Hippocampal formation (tissue), 2 donors: ENCODE measurements at regions not wholly inside any gene's neighbourhood (a gene's known extent, or its start where the extent isn't known, plus 50 kb on each side); places are given as distances from the start of the nearest gene placed in this dataset.
A peak's percentile ranks its signal among the peaks of the same experiment; 100 is the strongest.
"Not testable (repeated sequence)": the region's sequence is repeated elsewhere in the genome, so short reads cannot be mapped to it uniquely, and the experiment has no call there.

Source experiments
- DNase-seq, 2 donors: peaks; one replicate each; lab custom pipeline; 2025; lab: John Stamatoyannopoulos, UW

DNA sequence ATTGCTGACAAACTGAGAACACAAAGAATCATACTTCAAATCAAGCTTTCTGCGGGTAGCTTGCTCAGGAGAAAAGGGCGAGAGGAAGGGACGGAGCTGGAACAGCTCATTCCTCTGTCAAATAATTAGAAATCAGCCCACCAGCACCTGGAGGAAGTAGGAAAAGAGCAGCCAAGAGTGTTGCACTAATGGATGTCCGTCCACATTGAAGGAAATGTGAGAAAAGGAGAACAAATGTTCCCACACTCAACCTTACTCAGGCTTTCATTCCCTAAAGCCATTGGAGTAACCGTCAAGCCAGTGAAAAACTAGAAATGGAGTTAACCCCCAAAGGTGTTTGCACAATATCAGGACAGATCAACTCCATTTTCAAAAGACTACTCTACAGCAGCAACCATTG is 233.0 kb upstream of the PRKD1 start:
- DNase-seq: no peak

DNA sequence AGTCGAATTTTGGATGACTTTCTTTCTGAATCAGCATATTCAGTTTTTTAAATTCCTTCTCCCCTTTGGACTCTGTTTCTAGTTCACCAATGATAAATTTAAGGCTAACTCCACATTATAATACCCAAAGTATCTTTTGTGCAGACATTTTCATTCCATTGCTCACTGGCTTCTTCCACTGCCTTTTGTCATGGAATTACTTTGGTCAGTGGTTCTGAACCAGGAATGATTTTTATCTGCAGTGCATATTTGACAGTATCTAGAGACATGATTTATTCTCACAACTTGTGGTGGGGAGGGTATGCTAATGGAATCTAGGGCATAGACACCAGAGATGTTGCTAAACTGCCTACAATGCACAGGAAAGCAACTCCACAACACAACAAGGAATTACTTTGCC is 234.4 kb upstream of the PRKD1 start:
- no peak for DNase-seq

DNA sequence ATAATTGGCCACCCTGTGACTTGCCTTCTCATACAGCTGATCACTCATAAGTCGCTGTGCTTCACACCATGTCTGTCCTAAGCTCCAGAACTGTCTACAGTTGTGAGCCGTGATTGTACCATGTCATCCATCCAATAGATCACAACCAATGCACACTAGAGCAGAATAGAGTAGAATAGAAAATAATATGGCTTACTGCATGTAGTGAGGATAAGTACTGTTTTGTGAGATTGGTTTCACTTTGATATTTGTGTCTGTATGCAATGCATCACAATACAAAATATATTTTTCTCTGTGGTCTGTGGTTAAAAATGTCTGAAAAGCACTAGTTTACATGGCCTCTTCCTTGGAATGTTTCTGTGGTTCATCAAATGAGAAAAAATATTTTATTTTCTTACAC is 237.6 kb upstream of the PRKD1 start:
- no peak for DNase-seq

DNA sequence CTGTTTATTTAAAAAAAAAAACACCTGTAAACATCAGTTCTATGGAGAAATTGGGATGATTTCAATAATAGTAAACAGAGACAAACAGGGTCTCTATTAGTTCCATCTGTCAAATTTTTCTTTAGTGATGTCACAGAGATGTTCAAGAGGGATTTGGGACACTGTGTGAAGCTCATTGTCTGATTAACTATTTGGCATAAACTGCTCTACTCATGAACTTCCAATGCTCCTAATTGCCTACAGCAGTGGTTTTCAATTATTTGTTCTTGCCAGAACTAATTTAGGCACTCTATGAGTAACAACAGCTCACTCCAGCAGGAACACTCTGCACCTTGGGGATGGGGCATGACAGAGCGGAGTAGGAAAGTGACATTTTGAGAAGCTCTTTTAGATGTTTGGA is 250.1 kb upstream of the PRKD1 start:
- no peak for DNase-seq

DNA sequence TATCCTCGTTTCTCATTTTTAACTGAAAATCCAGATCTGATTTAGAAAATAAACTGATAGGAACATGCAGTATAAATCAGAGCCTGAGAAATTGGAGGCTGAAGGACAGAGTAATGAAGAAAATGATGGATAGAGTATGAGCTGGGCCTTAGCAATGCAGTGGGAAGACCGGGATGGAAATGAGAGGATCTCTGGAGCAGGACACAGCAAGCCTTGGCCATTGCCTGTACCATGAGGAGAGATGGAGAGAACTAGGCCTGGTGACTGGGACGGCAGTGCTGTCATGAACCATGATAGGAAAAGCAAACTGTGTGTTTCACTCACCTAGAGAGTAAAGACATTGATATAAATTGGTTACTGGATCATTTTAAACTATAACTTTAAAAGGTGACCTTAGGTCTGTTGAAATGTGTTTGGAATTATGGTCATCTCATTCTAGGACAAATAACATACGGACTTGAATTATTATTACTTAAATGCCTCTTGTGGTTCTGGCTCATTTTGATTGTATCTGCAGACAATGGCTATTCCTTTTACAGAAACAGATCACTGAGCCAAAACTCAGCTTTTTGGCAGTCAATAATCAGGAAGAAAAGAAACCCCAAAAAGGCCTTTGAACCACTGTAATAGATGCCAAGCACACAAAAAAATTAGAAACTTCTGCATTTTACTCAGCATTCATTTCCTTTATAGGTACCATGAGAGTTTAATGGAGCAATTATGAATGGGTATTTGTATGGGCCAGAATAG is 251.9 kb upstream of the PRKD1 start:
- no peak for DNase-seq

DNA sequence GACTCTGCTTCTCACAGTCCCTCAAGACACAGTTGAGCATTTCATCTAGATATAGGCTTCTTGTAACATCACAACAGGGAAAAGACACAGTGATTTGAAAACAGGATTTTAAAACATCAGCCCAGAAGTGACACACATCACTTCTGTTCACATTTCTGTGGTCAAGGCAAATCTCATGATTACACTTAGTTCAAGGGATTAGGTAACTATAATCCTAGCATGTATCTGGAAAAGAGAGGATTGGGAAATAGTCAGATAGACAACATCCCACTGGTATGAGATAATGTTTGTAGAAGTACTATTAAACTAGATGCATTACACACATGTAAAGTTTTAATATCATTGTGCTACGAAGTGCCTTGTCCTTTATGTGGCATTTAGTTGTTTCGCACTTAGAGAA is 252.6 kb upstream of the PRKD1 start:
- DNase-seq: no peak

DNA sequence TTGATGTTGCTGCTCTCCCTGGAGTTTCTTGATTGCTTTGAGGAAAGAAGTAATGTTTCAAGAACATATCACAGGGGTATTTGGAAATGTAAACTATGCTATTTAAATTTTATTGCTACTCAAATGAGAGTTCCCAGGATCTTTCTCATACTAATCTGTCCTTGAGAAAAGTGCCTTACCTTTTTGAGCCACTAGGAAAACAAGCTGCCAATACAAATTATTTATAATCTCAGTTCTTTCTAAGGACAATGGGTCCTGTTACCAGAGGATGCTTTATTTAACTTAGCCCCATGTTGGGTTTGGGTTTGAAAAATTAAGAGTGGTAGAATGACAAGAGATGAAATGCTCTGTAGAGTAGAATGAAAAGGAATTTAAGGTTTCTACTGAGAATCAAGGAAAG is 258.2 kb upstream of the PRKD1 start:
- no peak for DNase-seq

DNA sequence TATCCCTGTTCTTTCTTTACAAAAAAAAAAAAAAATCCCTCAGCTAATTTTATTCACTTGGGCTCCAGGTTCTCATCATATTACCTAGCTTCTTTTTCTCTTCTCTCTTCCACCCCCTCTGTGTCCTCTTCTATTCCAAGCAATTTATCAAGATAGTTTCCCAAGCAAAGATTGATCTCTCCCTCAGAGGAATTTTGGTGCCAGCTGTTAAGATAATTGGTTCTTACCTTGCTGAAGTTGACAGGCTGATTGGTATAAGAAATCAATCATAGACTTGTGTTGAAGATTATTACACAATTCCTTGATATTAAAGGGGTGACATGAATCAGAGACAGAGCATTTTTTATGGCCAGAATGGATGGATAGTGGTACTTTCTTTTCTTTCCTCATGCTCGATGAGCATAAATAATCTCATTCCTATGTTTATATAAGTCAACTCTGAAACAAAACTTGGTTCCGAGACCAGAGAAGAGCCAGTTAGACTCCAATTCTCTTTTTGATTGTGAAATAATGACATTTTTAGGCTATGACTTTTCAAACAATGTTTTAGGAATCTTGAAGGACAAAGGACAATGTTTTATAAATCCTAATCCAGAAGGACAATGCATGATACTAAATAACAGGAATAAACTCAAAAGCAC is 264.1 kb upstream of the PRKD1 start:
- DNase-seq: no peak

DNA sequence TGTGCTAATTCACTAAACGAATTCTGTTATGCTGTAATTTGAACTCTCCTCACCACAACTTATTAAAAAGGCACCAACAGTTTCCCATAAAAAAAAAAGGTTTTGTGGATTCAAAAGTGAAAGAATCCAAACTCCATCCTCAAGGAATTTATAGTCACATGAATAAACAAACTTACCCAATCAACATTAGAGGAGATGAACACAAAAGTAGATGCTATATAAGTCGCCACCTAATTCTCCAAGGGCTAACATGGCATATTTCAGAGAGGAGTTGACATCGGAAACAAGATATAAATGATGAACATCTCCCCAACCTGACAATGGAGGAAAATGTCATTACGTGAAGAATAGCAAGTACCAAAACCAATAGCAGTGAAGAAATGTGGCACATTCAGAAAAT is 265.5 kb upstream of the PRKD1 start:
- DNase-seq: no peak

DNA sequence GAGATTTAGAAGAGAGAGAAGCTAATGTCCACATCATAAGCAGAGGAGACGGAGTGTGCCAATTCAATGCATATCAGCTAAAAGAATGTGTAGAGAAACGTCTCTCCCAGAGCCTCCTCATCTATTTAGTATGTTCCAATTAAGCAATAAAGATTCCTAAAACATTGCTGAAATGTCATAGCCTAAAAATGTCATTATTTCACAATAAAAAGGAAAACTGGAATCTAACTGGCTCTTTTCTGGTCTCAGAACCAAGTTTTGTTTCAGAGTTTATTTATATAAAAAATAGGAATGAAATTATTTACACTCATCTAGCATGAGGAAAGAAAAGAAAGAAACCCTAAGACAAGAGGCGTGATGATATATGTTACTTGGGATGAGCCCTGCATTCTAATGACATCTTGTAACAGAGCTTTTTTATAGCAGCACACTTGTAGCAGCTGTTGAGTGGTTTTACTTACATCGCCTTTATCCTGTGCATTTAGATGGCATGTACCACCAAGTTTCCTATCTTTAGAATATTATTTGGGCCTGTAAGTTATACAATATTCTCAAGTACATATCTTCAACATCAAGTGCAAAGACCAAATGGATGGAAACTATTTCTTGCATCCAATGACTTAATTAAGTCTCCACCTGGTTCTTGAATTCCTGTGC is 266.3 kb upstream of the PRKD1 start:
- no peak for DNase-seq

DNA sequence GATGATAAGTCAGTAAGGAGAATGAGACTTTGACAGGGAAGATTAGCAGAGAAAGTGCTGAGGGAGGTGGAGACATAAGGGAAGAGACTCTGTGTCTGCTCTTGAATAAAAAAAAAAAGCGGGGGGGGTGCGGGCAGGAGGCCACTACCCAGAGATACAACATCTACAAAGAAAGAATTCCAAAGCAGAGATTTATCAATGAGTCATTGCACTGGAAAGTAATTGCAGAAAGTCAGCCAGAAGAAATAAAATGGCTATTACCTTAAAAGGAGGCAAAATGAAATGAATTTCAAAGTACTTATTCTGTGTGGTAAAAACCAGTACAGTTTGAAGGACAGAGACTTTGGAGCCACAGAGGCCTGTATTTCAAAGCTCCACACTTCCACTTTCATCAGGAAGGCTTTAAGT is 267.1 kb upstream of the PRKD1 start:
- no peak for DNase-seq

DNA sequence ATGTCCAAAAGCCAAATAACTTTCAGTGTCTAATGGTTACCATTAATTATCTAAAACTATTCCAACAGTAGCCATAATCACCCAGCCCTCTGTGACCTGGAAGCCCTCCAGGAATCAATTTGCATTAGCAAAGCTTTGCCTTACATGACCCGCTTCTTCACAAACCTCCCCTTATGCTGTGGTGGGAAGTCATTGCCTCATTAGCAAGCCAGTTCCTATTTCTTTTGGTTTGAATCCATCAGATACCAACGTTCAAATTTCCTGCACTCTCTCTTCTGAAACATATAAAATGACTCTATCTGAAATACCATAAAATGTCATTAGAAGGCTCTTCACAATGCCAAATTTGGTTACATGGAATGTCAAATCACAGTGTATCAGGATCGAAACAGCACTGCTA is 268.3 kb upstream of the PRKD1 start:
- DNase-seq: no peak

DNA sequence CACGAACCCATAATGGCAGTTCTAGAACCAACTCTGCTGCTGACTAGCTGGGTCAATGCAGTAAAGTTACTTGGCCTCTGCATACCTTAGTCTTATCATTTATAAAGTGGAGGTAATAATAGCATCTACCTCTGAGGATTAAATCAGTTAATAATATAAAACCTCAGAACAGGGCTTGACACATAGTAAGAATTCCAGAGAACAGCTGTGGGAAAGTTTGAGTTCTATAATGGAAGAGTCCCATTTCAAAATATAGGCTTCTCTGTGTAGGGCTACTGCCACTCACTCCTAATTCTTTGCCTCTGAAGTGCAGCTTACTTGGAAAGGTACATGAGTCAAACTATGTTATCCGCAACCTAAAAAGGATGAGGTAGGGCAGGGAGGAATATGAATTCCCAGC is 269.2 kb upstream of the PRKD1 start:
- no peak for DNase-seq

DNA sequence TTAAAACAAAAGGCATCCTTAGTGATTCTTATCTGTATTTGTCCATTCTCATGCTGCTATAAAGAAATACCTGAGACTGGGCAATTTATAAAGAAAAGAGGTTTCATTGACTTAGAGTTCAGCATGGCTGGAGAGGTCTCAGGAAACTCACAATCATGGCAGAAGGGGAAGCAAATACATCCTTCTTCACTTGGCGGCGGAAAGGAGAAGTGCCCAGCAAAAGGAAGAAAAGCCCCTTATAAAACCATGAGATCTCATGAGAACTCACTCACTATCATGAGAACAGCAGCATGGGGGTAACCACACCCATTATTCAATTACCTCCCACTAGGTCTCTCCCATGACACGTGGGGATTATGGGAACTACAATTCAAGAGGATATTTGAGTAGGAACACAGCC is 271.1 kb upstream of the PRKD1 start:
- not testable (repeated sequence) for DNase-seq

DNA sequence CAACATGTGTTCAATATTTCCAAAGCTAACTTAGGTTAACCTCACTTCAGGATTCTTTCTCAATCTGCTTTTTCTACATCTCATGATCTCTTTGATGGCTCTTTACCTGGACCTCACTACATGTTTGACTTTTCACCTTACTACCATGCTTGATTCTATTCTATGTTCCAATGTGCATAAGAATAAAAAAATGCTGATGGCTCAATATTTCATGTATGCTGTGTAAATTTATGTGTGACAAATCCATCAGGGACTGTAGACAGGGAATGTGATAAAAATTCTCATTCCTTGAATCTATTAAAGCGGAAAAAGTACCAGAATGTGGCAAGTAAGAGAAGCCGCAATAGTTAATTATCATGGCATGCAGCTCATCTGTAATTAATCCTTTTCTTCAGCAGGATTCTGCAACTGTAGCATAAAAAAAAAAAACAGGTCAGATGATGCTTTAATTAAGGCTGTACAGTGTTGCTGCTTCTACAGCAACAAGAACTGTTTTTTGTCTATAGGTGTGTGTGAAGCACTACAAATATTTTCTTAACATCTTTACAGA is 276.9 kb upstream of the PRKD1 start:
- no peak for DNase-seq

DNA sequence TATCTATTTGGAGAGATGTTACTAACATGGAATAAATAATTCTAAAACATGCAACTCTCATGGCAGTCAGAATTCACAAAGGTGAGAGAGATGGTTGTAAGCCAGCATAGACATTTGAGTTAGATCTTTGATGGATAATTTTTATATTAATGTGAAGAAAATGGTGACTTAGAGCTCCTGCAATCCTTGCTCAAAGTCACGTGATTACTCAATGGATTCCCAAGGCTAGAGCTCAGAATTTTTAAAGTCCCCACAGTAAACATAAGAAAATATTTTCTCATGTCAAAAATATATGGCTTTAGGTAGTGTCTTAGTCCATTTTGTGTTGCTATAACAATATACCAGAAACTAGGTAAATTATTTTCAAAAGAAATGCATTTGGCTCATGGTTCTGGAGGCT is 281.5 kb upstream of the PRKD1 start:
- DNase-seq: no peak

DNA sequence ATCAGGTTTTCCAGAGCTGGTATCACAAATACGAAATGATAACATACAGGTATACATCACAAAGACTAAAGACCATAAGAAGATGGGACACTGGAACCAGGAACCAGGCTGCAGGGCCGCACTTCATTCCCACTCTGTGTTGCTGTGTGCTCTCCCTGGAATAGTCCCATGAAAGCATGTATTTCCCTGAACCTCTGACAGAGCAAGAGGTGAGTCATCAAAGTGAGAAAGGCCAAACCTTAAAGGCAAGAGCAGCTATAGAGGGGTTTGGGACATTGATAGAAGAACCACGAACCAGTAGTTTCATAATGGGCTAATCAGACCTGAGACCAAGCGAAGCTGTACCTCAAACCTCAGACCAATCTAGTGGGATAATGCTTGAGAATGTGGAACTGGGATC is 283.0 kb upstream of the PRKD1 start:
- no peak for DNase-seq

DNA sequence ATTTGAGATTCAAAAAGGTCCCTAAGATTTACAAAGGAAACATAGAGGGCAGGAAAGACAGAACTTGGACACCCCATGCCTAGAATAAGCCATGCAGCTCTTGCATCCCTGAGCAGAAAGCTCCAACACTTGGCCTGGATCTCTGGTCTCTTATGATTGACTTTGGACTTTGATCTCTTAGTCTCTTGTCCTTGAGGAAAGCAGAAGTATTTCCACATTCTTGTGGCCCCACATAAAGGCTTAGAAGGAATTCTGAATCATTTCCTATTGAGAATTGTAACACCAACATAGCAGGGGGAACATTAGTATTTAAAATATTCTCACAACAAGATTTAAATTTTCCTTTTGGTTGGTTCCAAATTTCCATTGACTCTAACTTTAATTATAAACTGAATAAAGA is 283.7 kb upstream of the PRKD1 start:
- DNase-seq: no peak

DNA sequence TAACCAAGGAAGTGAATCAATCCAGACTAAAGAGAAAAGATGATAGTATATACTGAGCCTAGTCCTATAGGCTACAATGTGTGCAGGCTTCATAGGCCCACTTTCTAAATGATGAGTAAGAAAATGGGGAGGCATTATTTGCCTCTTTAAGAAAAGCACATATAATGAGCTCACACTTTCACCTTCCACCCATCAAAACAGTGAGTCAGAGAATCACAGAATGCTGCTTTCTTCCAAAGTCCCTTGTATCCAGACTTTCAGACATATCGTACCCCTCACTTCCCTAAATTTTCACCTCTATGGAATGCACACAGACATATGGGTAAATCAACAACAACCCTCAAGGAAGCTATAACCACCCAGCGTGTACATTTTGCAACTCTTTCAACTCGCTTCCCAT is 286.4 kb upstream of the PRKD1 start:
- no peak for DNase-seq

DNA sequence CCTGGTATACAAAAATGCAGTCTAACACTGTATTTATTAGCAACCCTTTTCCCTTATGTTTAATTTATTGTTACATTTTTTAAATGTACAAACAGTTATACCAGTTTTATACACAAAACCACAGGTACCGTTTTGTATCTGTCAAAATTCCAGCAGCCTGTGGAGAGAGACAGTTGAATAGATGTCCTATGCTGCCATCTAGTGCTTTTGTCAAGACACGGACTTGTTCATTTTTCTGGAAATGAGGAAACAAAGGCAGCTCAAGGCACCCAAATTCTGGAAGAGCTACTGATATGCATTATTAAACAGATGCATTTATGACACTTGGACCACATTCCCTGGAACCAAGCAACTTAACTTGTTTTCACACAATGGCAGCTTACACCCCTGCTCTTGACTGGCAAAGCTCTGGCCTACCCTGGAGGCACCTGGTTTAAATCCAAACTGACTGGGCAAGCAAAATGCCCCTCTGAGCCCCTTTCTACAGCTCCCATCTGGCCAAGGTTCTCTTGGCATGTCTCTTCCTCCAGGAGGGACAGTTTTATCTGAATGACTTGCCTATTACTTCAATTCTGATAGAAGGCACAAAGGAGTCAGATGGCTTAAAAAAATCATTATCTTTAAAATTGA is 286.9 kb upstream of the PRKD1 start:
- DNase-seq: peak in 1 of 2 donors; percentile 82

DNA sequence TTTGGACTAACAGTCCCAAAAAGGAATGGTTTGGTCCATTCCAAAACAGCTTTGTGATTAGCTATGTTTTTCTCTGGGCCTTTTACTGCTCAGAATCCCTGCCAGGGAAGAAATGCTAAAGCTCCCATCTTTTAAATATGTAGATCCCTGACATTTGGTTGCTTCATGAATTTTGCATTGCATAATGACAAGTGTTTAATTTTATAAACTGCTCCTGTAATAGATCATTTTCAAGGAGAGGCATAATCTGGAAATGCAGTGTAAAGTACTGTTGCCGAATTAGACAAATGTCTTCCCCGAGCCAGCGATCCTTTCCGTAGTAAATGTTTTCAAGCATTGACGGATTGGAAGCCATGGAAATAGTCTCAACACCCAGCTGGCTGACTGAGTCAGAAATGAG is 291.3 kb upstream of the PRKD1 start:
- no peak for DNase-seq

DNA sequence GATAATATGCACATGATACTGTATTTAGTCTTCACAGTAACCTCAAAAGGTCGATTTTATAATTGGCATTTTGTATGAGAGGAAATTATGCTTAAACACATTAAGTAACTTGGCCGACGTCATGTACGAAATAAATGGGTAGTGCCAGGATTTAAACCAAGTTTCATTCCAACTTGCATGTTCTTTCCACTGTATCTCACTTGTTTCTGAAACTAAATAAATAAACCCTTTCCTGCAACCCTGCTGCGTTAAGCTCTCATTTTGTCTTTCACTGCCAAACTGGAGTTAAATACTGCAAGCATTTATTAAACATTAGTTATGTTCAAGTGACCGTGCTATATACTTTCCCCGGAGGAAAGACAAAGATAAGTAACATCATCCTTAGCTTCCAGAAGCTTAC is 293.9 kb upstream of the PRKD1 start:
- no peak for DNase-seq

DNA sequence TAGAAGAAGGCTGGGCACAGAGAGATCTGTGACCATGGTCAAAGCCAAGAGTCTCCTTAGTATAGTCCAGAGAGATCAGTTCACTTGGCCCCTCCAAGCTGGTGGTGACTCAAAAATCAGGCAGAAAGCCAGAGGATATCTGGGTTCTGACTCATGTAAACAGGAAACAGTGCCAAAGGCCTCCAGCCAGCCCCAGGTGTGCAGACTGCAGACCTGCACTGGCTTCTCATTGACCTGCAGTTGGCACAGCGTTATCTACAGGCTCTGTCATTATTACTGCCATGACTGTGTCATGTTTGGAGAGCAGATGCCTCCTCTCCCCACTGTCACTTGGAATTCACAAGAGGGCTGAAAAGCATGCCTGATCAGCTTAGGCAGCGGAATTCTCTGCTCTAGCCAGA is 295.7 kb upstream of the PRKD1 start:
- no peak for DNase-seq
